H1 (cell line): ENCODE measurements at regions not wholly inside any gene's neighbourhood (a gene's known extent, or its start where the extent isn't known, plus 50 kb on each side); places are given as distances from the start of the nearest gene placed in this dataset.

ENCODE experiments used
- CTCF ChIA-PET: fragments of 300-600 bp; sonication (Branson Sonifier 250); formaldehyde crosslinking; loops from one replicate; lab custom pipeline; 2021; ENCODE audit not compliant: partially characterized antibody; lab: Charles Lee
- POLR2A ChIA-PET: fragments of 300-600 bp; sonication (Branson Sonifier 250); formaldehyde crosslinking; loops from one replicate; lab custom pipeline; 2021; ENCODE audit warnings: inconsistent platforms; ENCODE audit not compliant: partially characterized antibody; lab: Charles Lee
- DNase-seq, 2 experiments: peaks; one replicate each; pipeline versions ENCODE4 v3.0.0 to v3.0.0-alpha.2; 2010 to 2022; ENCODE audit warnings: low spot score in 2 of 2, low read depth in 1 of 2, mixed read lengths in 1 of 2
- FAIRE-seq: peaks from 2 replicates; lab custom pipeline; 2011; peaks lifted over from hg19 to GRCh38; lab: Jason Lieb, UNC
- H2AFZ ChIP-seq: 2 replicates; pipeline ENCODE4 v1.8.1; 2012; ENCODE audit warnings: low read length, inconsistent platforms
- H2AK5ac ChIP-seq: 2 replicates; pipeline ENCODE4 v1.6.1; 2013; ENCODE audit warnings: low read depth, low read length
- H2BK120ac ChIP-seq: replicated peaks from 2 replicates; pipeline ENCODE3; 2013; ENCODE audit warnings: low read depth, low read length, inconsistent platforms
- H2BK12ac ChIP-seq: 2 replicates; pipeline ENCODE4 v1.6.1; 2013; ENCODE audit warnings: low read depth, low read length
- H2BK15ac ChIP-seq: 2 replicates; pipeline ENCODE4 v1.6.1; 2013; ENCODE audit warnings: low read length
- H2BK20ac ChIP-seq: 2 replicates; pipeline ENCODE4 v1.6.1; 2013; ENCODE audit warnings: low read length
- H2BK5ac ChIP-seq: 2 replicates; pipeline ENCODE4 v1.6.1; 2013; ENCODE audit warnings: low read depth, low read length
- H3K14ac ChIP-seq: 2 replicates; pipeline ENCODE4 v1.6.1; 2013; ENCODE audit warnings: inconsistent platforms; ENCODE audit not compliant: insufficient read length
- H3K18ac ChIP-seq: 2 replicates; pipeline ENCODE4 v1.6.1; 2013; ENCODE audit warnings: low read length; ENCODE audit errors: extremely low read depth
- H3K23ac ChIP-seq: 2 replicates; pipeline ENCODE4 v1.6.1; 2013; ENCODE audit warnings: inconsistent platforms; ENCODE audit not compliant: insufficient read length
- H3K23me2 ChIP-seq: 2 replicates; pipeline ENCODE4 v1.6.1; 2013; ENCODE audit warnings: low read depth, low read length
- H3K27ac ChIP-seq: 2 replicates; pipeline ENCODE4 v1.6.1; 2011; ENCODE audit warnings: low read depth, low read length, inconsistent platforms
- H3K27me3 ChIP-seq, 4 experiments: replicated peaks in 1 of 4; 1 replicate in 1 of 4; 2 replicates in 3 of 4; pipeline versions ENCODE4 v1.6.1 to v1.8.1; 2011 to 2013; ENCODE audit warnings: low read length in 3 of 4, mild to moderate bottlenecking in 3 of 4, inconsistent platforms in 2 of 4, mixed read lengths in 2 of 4, moderate library complexity in 1 of 4; ENCODE audit not compliant: control insufficient read depth in 3 of 4, insufficient read depth in 3 of 4; ENCODE audit errors: extremely low read depth in 1 of 4
- H3K36me3 ChIP-seq, 4 experiments: 2 replicates each; pipeline versions ENCODE4 v1.6.1 to v1.8.1; 2011 to 2013; ENCODE audit warnings: mild to moderate bottlenecking in 4 of 4, low read length in 3 of 4, moderate library complexity in 2 of 4, control low read depth in 1 of 4, inconsistent platforms in 1 of 4; ENCODE audit not compliant: insufficient read depth in 4 of 4, control insufficient read depth in 2 of 4
- H3K4ac ChIP-seq: replicated peaks from 2 replicates; pipeline ENCODE3; 2013; ENCODE audit warnings: low read length, low read depth, mixed read lengths, inconsistent platforms; ENCODE audit not compliant: insufficient read length
- H3K4me1 ChIP-seq, 4 experiments: replicated peaks in 1 of 4; 1 replicate in 1 of 4; 2 replicates in 3 of 4; pipeline versions ENCODE4 v1.6.1 to v1.8.1; 2011 to 2013; ENCODE audit warnings: low read length in 3 of 4, inconsistent platforms in 2 of 4, mixed read lengths in 1 of 4; ENCODE audit not compliant: insufficient read depth in 4 of 4, control insufficient read depth in 3 of 4
- H3K4me2 ChIP-seq, 2 experiments: 2 replicates each; pipeline versions ENCODE4 v1.6.1 to v1.8.1; 2011 to 2013; ENCODE audit warnings: low read depth in 2 of 2, low read length in 2 of 2, control low read depth in 1 of 2, inconsistent platforms in 1 of 2, mild to moderate bottlenecking in 1 of 2; ENCODE audit not compliant: insufficient read depth in 1 of 2
- H3K4me3 ChIP-seq, 4 experiments: fragments of 200-600, 300-600 bp in 1 of 4; sonication (generic), shearing (Covaris generic), sonication (Bioruptor Twin) in 1 of 4; 2 replicates each; pipeline versions ENCODE4 v1.5.1 to v1.8.1; 2011 to 2016; ENCODE audit warnings: low read length in 4 of 4, low read depth in 3 of 4, control low read depth in 2 of 4, inconsistent platforms in 2 of 4, mild to moderate bottlenecking in 2 of 4, mixed read lengths in 1 of 4, moderate library complexity in 1 of 4; ENCODE audit not compliant: insufficient read depth in 2 of 4; ENCODE audit errors: extremely low read depth in 1 of 4
- H3K56ac ChIP-seq: replicated peaks from 2 replicates; pipeline ENCODE3; 2013; ENCODE audit warnings: low read depth, mild to moderate bottlenecking, mixed read lengths, low read length, inconsistent platforms; ENCODE audit not compliant: insufficient read length
- H3K79me1 ChIP-seq: 2 replicates; pipeline ENCODE4 v1.6.1; 2013; ENCODE audit warnings: low read depth, low read length, control low read depth
- H3K79me2 ChIP-seq, 2 experiments: 2 replicates each; pipeline versions ENCODE4 v1.6.1 to v1.8.1; 2012 to 2013; ENCODE audit warnings: low read length in 2 of 2, mild to moderate bottlenecking in 2 of 2, inconsistent platforms in 1 of 2; ENCODE audit not compliant: insufficient read depth in 2 of 2, control insufficient read depth in 1 of 2
- H3K9ac ChIP-seq, 4 experiments: replicated peaks in 1 of 4; 1 replicate in 1 of 4; 2 replicates in 3 of 4; pipeline versions ENCODE4 v1.6.1 to v1.8.1; 2011 to 2013; ENCODE audit warnings: low read depth in 3 of 4, low read length in 3 of 4, control low read depth in 2 of 4, mild to moderate bottlenecking in 2 of 4, moderate library complexity in 2 of 4, inconsistent platforms in 1 of 4; ENCODE audit errors: extremely low read depth in 1 of 4
- H3K9me3 ChIP-seq, 2 experiments: 2 replicates each; pipeline versions ENCODE4 v1.6.1 to v1.8.1; 2012 to 2013; ENCODE audit warnings: mild to moderate bottlenecking in 2 of 2, moderate library complexity in 2 of 2, control low read depth in 1 of 2, inconsistent platforms in 1 of 2, low read depth in 1 of 2, low read length in 1 of 2, mixed read lengths in 1 of 2; ENCODE audit not compliant: insufficient read depth in 2 of 2
- H4K20me1 ChIP-seq, 2 experiments: replicated peaks in 1 of 2; 2 replicates each; pipeline versions ENCODE3 to v1.8.1; 2011 to 2013; ENCODE audit warnings: inconsistent platforms in 2 of 2, low read length in 2 of 2, mild to moderate bottlenecking in 1 of 2; ENCODE audit not compliant: insufficient read depth in 2 of 2, control insufficient read depth in 1 of 2
- H4K5ac ChIP-seq: 2 replicates; pipeline ENCODE4 v1.6.1; 2013; ENCODE audit warnings: low read length, low read depth, mixed read lengths, inconsistent platforms; ENCODE audit not compliant: insufficient read length
- H4K8ac ChIP-seq: 2 replicates; pipeline ENCODE4 v1.8.0; 2013; ENCODE audit warnings: mild to moderate bottlenecking, moderate library complexity, low read length, inconsistent platforms; ENCODE audit not compliant: insufficient read depth; ENCODE audit errors: extremely low read depth
- H4K91ac ChIP-seq: replicated peaks from 2 replicates; pipeline ENCODE3; 2013; ENCODE audit warnings: low read length, mixed read lengths, inconsistent platforms; ENCODE audit not compliant: insufficient read length
- ATF2 ChIP-seq: IDR thresholded peaks from 2 replicates; pipeline ENCODE4 v1.6.1; 2012; ENCODE audit warnings: low read length, inconsistent platforms
- FOSL1 ChIP-seq: IDR thresholded peaks from 2 replicates; pipeline ENCODE4 v1.6.1; 2011; ENCODE audit warnings: mild to moderate bottlenecking, low read depth, low read length, moderate library complexity; ENCODE audit not compliant: insufficient read depth
- HDAC2 ChIP-seq, 2 experiments: fragments of 300-600 bp in 1 of 2; sonication (generic) in 1 of 2; IDR thresholded peaks; 2 replicates each; pipeline ENCODE4 v1.6.1; 2011 to 2012; ENCODE audit warnings: low read depth in 2 of 2, low read length in 2 of 2, mild to moderate bottlenecking in 2 of 2, moderate library complexity in 2 of 2, borderline replicate concordance in 1 of 2, inconsistent platforms in 1 of 2
- HDAC6 ChIP-seq: IDR thresholded peaks from one replicate; pipeline ENCODE4 v1.7.1; 2012; ENCODE audit warnings: low read depth, mild to moderate bottlenecking, inconsistent platforms, low read length, moderate library complexity
- JUND ChIP-seq: IDR thresholded peaks from 2 replicates; pipeline ENCODE4 v1.6.1; 2011; ENCODE audit warnings: mild to moderate bottlenecking, improper control_type of control experiment, low read length
- MAFK ChIP-seq: IDR thresholded peaks from 2 replicates; pipeline ENCODE4 v1.6.1; 2012; ENCODE audit warnings: low read depth, mild to moderate bottlenecking, improper control_type of control experiment, low read length
- POU5F1 ChIP-seq: IDR thresholded peaks from 2 replicates; pipeline ENCODE4 v1.6.1; 2011; ENCODE audit warnings: low read depth, mild to moderate bottlenecking, low read length, moderate library complexity
- SAP30 ChIP-seq: fragments of 300-600 bp; sonication (generic); IDR thresholded peaks from 2 replicates; pipeline ENCODE4 v1.7.1; 2012; ENCODE audit warnings: low read length, moderate library complexity, mild to moderate bottlenecking, inconsistent platforms; ENCODE audit not compliant: insufficient read depth, insufficient replicate concordance
- SP2 ChIP-seq: IDR thresholded peaks from 2 replicates; pipeline ENCODE4 v1.6.1; 2012; ENCODE audit warnings: mild to moderate bottlenecking, low read length, inconsistent platforms
- SRF ChIP-seq: IDR thresholded peaks from 2 replicates; pipeline ENCODE4 v1.6.1; 2011; ENCODE audit warnings: mild to moderate bottlenecking, low read depth, low read length, moderate library complexity
- TEAD4 ChIP-seq: IDR thresholded peaks from 2 replicates; pipeline ENCODE4 v1.6.1; 2012; ENCODE audit warnings: low read depth, low read length, inconsistent platforms, mixed read lengths
- WGBS, 2 experiments: shearing (Covaris generic) in 1 of 2; methylation state at CpG; one replicate each; pipeline versions ENCODE4 v1.1.6 to v1.1.7; 2013 to 2015; ENCODE audit warnings: low lambda C conversion rate in 2 of 2, mixed read lengths in 2 of 2, inconsistent platforms in 1 of 2, low coverage in 1 of 2, missing lambda C conversion rate in 1 of 2; ENCODE audit not compliant: insufficient replicate concordance in 2 of 2, insufficient coverage in 1 of 2, insufficient read length in 1 of 2; ENCODE audit errors: extremely low coverage in 1 of 2, missing lambda C conversion rate in 1 of 2; 5-methylcytosine and 5-hydroxymethylcytosine counted together

- Histone ChIP-seq H3K23ac (no peak overlapping the region), H2BK5ac (no peak overlapping the region), H2BK15ac (no peak overlapping the region), H3K36me3 (no peaks in the 10 kb centered on the region), H2BK120ac (no peak overlapping the region), H4K5ac (no peak overlapping the region), H3K4ac (no peak overlapping the region), H2AK5ac (no peak overlapping the region), H3K4me2 (no peak overlapping the region), H3K23me2 (no peaks in the 10 kb centered on the region; the same call in 1 of the 2 replicates), H3K4me3 (no peak overlapping the region), H2BK20ac (0 out of 2 replicates have a peak overlapping the region, but pooled peaks have one; percentile 34), H3K14ac (no peak overlapping the region), H3K9me3 (no peaks in the 10 kb centered on the region), H4K91ac (peak overlapping the region; percentile 52), H3K27me3 (no peaks in the 10 kb centered on the region), H3K4me1 (no peaks in the 10 kb centered on the region; a peak in 1 of 7 replicates), H2AFZ (no peak overlapping the region), H3K56ac (no peak overlapping the region), H3K18ac (no peak overlapping the region), H3K9ac (no peak overlapping the region), H3K79me2 (no peaks in the 10 kb centered on the region)
- ChIA-PET POLR2A (no interaction called here), CTCF (interaction anchor here (1.2 kb wide), 1 partner anchor 25 kb away, joined by 6 read pairs; no protein-coding TSS in a partner anchor)
- DNase-seq (no peak), FAIRE-seq (no peak)
- 92% methylated on average over 9 of the region's 9 CpGs; no CpG with 5 or more reads in 1 of the 2 experiments for WGBS, 2 experiments
- TF ChIP-seq ATF2 = no peak
- TF ChIP-seq MAFK = no peak
- no peak for TF ChIP-seq HDAC2 (IDR thresholded peaks at IDR 0.05; ENCODE audit: borderline replicate concordance in 1 of 2, low read depth in 2 of 2, low read length in 2 of 2)
- TF ChIP-seq JUND = no peak
- no peak for TF ChIP-seq SRF
- TF ChIP-seq SAP30 = no peak
- no peak for TF ChIP-seq TEAD4
- TF ChIP-seq FOSL1 = no peak
- no peak for TF ChIP-seq SP2
- no peak for TF ChIP-seq POU5F1
- no peak for TF ChIP-seq HDAC6
- TF ChIP-seq, all 59 proteins: peak for 0
- Histone ChIP-seq H3K27ac (no peak overlapping the region), H4K20me1 (no peaks in the 10 kb centered on the region), H3K79me1 (no peaks in the 10 kb centered on the region), H4K8ac (no peak overlapping the region), H2BK12ac (no peak overlapping the region)
Observed at GRCh38 chr20:53774461-53775203, 181.0 kb upstream of the ZNF217 start.
